ENCODE measurements at regions not wholly inside any gene's neighbourhood (a gene's known extent, or its start where the extent isn't known, plus 50 kb on each side); places are given as distances from the start of the nearest gene placed in this dataset.
A peak's percentile ranks its signal among the peaks of the same experiment; 100 is the strongest.

GRCh38 chr1:201589186-201589585 is 50.3 kb downstream of the NAV1 start:
- DNase-seq: no peak

GRCh38 chr1:201590474-201590873 is 51.5 kb downstream of the NAV1 start:
- DNase-seq: no peak

GRCh38 chr1:201591348-201591747 is 52.4 kb downstream of the NAV1 start:
- DNase-seq: no peak

- no peak for DNase-seq
Observed at GRCh38 chr1:201591981-201592380, 53.1 kb downstream of the NAV1 start.

GRCh38 chr1:201593200-201593921 is 54.4 kb downstream of the NAV1 start:
- no peak for DNase-seq

- DNase-seq: no peak
Observed at GRCh38 chr1:201594575-201595245, 55.8 kb downstream of the NAV1 start.

GRCh38 chr1:201595381-201595780 is 56.5 kb downstream of the NAV1 start:
- DNase-seq: no peak

- DNase-seq: no peak
Observed at GRCh38 chr1:201596101-201596868, 57.4 kb downstream of the NAV1 start.

GRCh38 chr1:201597551-201598230 is 58.8 kb downstream of the NAV1 start:
- peak; percentile 87 for DNase-seq

- DNase-seq: no peak
Observed at GRCh38 chr1:201598396-201598795, 59.5 kb downstream of the NAV1 start.

- DNase-seq: no peak
Observed at GRCh38 chr1:201598973-201599372, 60.0 kb downstream of the NAV1 start.

- no peak for DNase-seq
Observed at GRCh38 chr1:201599548-201599947, 60.6 kb downstream of the NAV1 start.

GRCh38 chr1:201602413-201603265 is 63.7 kb downstream of the NAV1 start:
- no peak for DNase-seq

- no peak for DNase-seq
Observed at GRCh38 chr1:201603613-201604232, 64.8 kb downstream of the NAV1 start.

- no peak for DNase-seq
Observed at GRCh38 chr1:201605385-201606010, 66.6 kb downstream of the NAV1 start.

- no peak for DNase-seq
Observed at GRCh38 chr1:201606096-201606495, 67.2 kb downstream of the NAV1 start.

- DNase-seq: no peak
Observed at GRCh38 chr1:201606623-201607022, 67.7 kb downstream of the NAV1 start.

- DNase-seq: no peak
Observed at GRCh38 chr1:201608635-201609395, 69.9 kb downstream of the NAV1 start.

- no peak for DNase-seq
Observed at GRCh38 chr1:201609661-201610318, 70.9 kb downstream of the NAV1 start.

GRCh38 chr1:201610858-201611257 is 71.9 kb downstream of the NAV1 start:
- DNase-seq: peak; percentile 38

Data from NCI-H1092 (cell line).